ENCODE measurements at regions not wholly inside any gene's neighbourhood (a gene's known extent, or its start where the extent isn't known, plus 50 kb on each side); places are given as distances from the start of the nearest gene placed in this dataset.

GRCh38 chr20:60123096-60123495 lies 164.9 kb downstream of the CDH26 start:
- no peak overlapping the region for H3K27ac ChIP-seq (ENCODE audit: low read depth, low read length)
- 90% methylated on average over 8 of the region's 8 CpGs for WGBS (ENCODE audit: insufficient coverage)
- DNase-seq (ENCODE audit: low read depth in 4 of 6, low spot score in 6 of 6), result no peak
- no peaks in the 10 kb centered on the region for H3K4me1 ChIP-seq (ENCODE audit: control insufficient read depth, insufficient read depth, low read length)
- no peaks in the 10 kb centered on the region for H3K9me3 ChIP-seq (ENCODE audit: control insufficient read depth, insufficient read depth, low read length)
- H3K36me3 ChIP-seq (ENCODE audit: control insufficient read depth, insufficient read depth, low read length), result no peaks in the 10 kb centered on the region
- H3K27me3 ChIP-seq (ENCODE audit: control insufficient read depth, insufficient read depth, low read length), result no peaks in the 10 kb centered on the region
- no peak overlapping the region for H3K4me3 ChIP-seq (ENCODE audit: low read depth, low read length)

- no peak for DNase-seq (ENCODE audit: low read depth in 4 of 6, low spot score in 6 of 6)
Observed at GRCh38 chr20:60123652-60124051, 165.4 kb downstream of the CDH26 start.

DNA sequence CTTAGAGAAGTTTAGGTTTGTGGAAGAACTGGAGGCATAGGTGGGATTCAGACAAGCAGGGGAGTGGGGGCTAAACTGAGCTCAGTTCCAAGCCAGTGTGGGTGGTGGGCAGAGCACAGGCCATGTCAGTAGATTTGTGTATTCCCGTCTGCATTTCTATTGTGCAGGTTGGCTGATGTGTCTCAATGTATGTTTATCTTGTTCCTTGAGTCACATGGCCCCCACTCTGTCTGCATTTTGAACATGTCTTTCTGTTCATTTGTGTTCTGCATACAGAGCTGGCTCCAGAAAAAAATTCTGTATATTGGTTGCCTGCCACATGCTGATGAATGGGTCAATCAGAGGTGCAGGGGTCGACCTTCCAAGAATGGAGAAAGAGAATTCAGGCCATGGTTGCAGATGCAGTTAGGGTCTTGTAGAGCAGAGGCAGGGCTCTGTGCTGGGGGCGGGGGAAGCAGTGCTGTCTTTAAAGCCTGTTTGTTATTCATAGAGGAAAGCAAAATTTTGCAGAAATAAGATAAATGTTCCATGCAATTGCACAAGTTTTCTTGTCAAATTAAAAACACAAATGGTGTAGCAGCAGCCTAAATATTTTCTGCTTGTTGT lies 166.7 kb downstream of the CDH26 start:
- DNase-seq (ENCODE audit: low read depth in 4 of 6, low spot score in 6 of 6), result no peak
- no peak overlapping the region for H3K4me3 ChIP-seq (ENCODE audit: low read depth, low read length)
- no peaks in the 10 kb centered on the region for H3K36me3 ChIP-seq (ENCODE audit: control insufficient read depth, insufficient read depth, low read length)
- no peak overlapping the region for H3K27ac ChIP-seq (ENCODE audit: low read depth, low read length)
- H3K9me3 ChIP-seq (ENCODE audit: control insufficient read depth, insufficient read depth, low read length), result no peaks in the 10 kb centered on the region
- H3K27me3 ChIP-seq (ENCODE audit: control insufficient read depth, insufficient read depth, low read length), result no peaks in the 10 kb centered on the region
- no peaks in the 10 kb centered on the region for H3K4me1 ChIP-seq (ENCODE audit: control insufficient read depth, insufficient read depth, low read length)
- 18% methylated on average over 2 of the region's 3 CpGs for WGBS (ENCODE audit: insufficient coverage)

More at GRCh38 chr20:60123652-60124051, 165.4 kb downstream of the CDH26 start:
- Histone ChIP-seq H3K27ac (ENCODE audit: low read depth, low read length) (no peak overlapping the region), H3K4me3 (ENCODE audit: low read depth, low read length) (no peak overlapping the region), H3K36me3 (ENCODE audit: control insufficient read depth, insufficient read depth, low read length) (no peaks in the 10 kb centered on the region), H3K9me3 (ENCODE audit: control insufficient read depth, insufficient read depth, low read length) (no peaks in the 10 kb centered on the region), H3K27me3 (ENCODE audit: control insufficient read depth, insufficient read depth, low read length) (no peaks in the 10 kb centered on the region), H3K4me1 (ENCODE audit: control insufficient read depth, insufficient read depth, low read length) (no peaks in the 10 kb centered on the region)
- WGBS (ENCODE audit: insufficient coverage), result no CpG with 5 or more reads among the region's 4 CpGs

- Histone ChIP-seq H3K4me3 (ENCODE audit: low read depth, low read length) (no peak overlapping the region), H3K27ac (ENCODE audit: low read depth, low read length) (no peak overlapping the region), H3K27me3 (ENCODE audit: control insufficient read depth, insufficient read depth, low read length) (no peaks in the 10 kb centered on the region), H3K36me3 (ENCODE audit: control insufficient read depth, insufficient read depth, low read length) (no peaks in the 10 kb centered on the region), H3K4me1 (ENCODE audit: control insufficient read depth, insufficient read depth, low read length) (no peaks in the 10 kb centered on the region), H3K9me3 (ENCODE audit: control insufficient read depth, insufficient read depth, low read length) (no peaks in the 10 kb centered on the region)
- DNase-seq (ENCODE audit: low read depth in 4 of 6, low spot score in 6 of 6), result no peak
- WGBS (ENCODE audit: insufficient coverage), result 89% methylated on average over 8 of the region's 8 CpGs
Observed at GRCh38 chr20:60125513-60125912, 167.3 kb downstream of the CDH26 start.

- H3K36me3 ChIP-seq (ENCODE audit: control insufficient read depth, insufficient read depth, low read length), result no peaks in the 10 kb centered on the region
- no peak overlapping the region for H3K4me3 ChIP-seq (ENCODE audit: low read depth, low read length)
- H3K27me3 ChIP-seq (ENCODE audit: control insufficient read depth, insufficient read depth, low read length), result no peaks in the 10 kb centered on the region
- 90% methylated on average over 1 of the region's 1 CpG for WGBS (ENCODE audit: insufficient coverage)
- no peaks in the 10 kb centered on the region for H3K9me3 ChIP-seq (ENCODE audit: control insufficient read depth, insufficient read depth, low read length)
- peaks cover 5% of the 10 kb centered on the region for H3K4me1 ChIP-seq (ENCODE audit: control insufficient read depth, insufficient read depth, low read length)
- no peak overlapping the region for H3K27ac ChIP-seq (ENCODE audit: low read depth, low read length)
- no peak for DNase-seq (ENCODE audit: low read depth in 4 of 6, low spot score in 6 of 6)
Observed at GRCh38 chr20:60126975-60127374, 168.8 kb downstream of the CDH26 start.

GRCh38 chr20:60131375-60131774 lies 173.2 kb downstream of the CDH26 start:
- 29% methylated on average over 6 of the region's 6 CpGs for WGBS (ENCODE audit: insufficient coverage)

DNA sequence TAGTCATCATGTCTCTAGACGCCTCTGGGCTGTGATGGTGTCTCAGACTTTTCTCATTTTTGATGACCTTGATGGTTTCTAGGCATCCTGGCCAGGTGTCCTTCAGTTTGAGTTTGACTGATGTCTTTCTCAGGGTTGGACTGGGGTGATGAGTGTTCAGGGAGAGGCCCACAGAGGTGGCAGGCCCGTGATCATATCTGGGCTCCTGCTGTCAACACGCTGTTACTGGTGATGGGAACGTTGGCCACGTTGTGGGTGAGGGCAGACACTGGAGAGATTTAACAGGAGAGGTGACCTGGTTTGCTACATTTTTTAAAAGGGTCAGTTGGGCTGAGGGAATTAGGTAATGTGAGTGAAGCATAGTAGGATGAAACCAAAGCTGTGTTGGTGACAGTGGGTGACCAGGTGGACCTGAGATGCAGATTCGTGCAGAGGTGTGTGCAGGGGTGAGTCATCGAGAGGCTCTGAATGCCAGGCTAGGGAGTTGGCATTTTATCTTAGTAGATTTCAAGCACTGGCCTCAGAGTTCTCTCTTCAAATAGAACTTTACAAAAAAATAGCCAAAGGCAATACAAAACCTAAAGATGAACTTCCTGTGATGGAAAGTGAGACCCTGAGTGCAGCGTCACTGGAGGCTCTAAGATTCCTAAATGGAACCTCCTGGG lies 174.1 kb downstream of the CDH26 start:
- H3K27me3 ChIP-seq (ENCODE audit: control insufficient read depth, insufficient read depth, low read length), result no peaks in the 10 kb centered on the region
- no peaks in the 10 kb centered on the region for H3K9me3 ChIP-seq (ENCODE audit: control insufficient read depth, insufficient read depth, low read length)
- WGBS (ENCODE audit: insufficient coverage), result 96% methylated on average over 7 of the region's 8 CpGs
- no peak overlapping the region for H3K27ac ChIP-seq (ENCODE audit: low read depth, low read length)
- H3K36me3 ChIP-seq (ENCODE audit: control insufficient read depth, insufficient read depth, low read length), result no peaks in the 10 kb centered on the region
- H3K4me1 ChIP-seq (ENCODE audit: control insufficient read depth, insufficient read depth, low read length), result peaks cover 5% of the 10 kb centered on the region
- H3K4me3 ChIP-seq (ENCODE audit: low read depth, low read length), result no peak overlapping the region
- DNase-seq (ENCODE audit: low read depth in 4 of 6, low spot score in 6 of 6), result no peak

More at GRCh38 chr20:60131375-60131774, 173.2 kb downstream of the CDH26 start:
- Histone ChIP-seq H3K4me3 (ENCODE audit: low read depth, low read length) (no peak overlapping the region), H3K4me1 (ENCODE audit: control insufficient read depth, insufficient read depth, low read length) (peaks cover 5% of the 10 kb centered on the region), H3K36me3 (ENCODE audit: control insufficient read depth, insufficient read depth, low read length) (no peaks in the 10 kb centered on the region), H3K27ac (ENCODE audit: low read depth, low read length) (no peak overlapping the region), H3K9me3 (ENCODE audit: control insufficient read depth, insufficient read depth, low read length) (no peaks in the 10 kb centered on the region), H3K27me3 (ENCODE audit: control insufficient read depth, insufficient read depth, low read length) (no peaks in the 10 kb centered on the region)
- no peak for DNase-seq (ENCODE audit: low read depth in 4 of 6, low spot score in 6 of 6)

- H3K27ac ChIP-seq (ENCODE audit: low read depth, low read length), result no peak overlapping the region
- no peak for DNase-seq (ENCODE audit: low read depth in 4 of 6, low spot score in 6 of 6)
- H3K4me3 ChIP-seq (ENCODE audit: low read depth, low read length), result no peak overlapping the region
- H3K36me3 ChIP-seq (ENCODE audit: control insufficient read depth, insufficient read depth, low read length), result no peaks in the 10 kb centered on the region
- H3K9me3 ChIP-seq (ENCODE audit: control insufficient read depth, insufficient read depth, low read length), result no peaks in the 10 kb centered on the region
- peaks cover 5% of the 10 kb centered on the region for H3K4me1 ChIP-seq (ENCODE audit: control insufficient read depth, insufficient read depth, low read length)
- 95% methylated on average over 13 of the region's 14 CpGs for WGBS (ENCODE audit: insufficient coverage)
- H3K27me3 ChIP-seq (ENCODE audit: control insufficient read depth, insufficient read depth, low read length), result no peaks in the 10 kb centered on the region
Observed at GRCh38 chr20:60132827-60133670, 174.8 kb downstream of the CDH26 start.

- Histone ChIP-seq H3K4me1 (ENCODE audit: control insufficient read depth, insufficient read depth, low read length) (peaks cover 8% of the 10 kb centered on the region), H3K4me3 (ENCODE audit: low read depth, low read length) (no peak overlapping the region), H3K27me3 (ENCODE audit: control insufficient read depth, insufficient read depth, low read length) (no peaks in the 10 kb centered on the region), H3K36me3 (ENCODE audit: control insufficient read depth, insufficient read depth, low read length) (no peaks in the 10 kb centered on the region), H3K27ac (ENCODE audit: low read depth, low read length) (no peak overlapping the region), H3K9me3 (ENCODE audit: control insufficient read depth, insufficient read depth, low read length) (no peaks in the 10 kb centered on the region)
- 100% methylated on average over 2 of the region's 4 CpGs for WGBS (ENCODE audit: insufficient coverage)
- no peak for DNase-seq (ENCODE audit: low read depth in 4 of 6, low spot score in 6 of 6)
Observed at GRCh38 chr20:60135276-60135675, 177.1 kb downstream of the CDH26 start.
